ENCODE measurements at regions not wholly inside any gene's neighbourhood (a gene's known extent, or its start where the extent isn't known, plus 50 kb on each side); places are given as distances from the start of the nearest gene placed in this dataset.

GRCh38 chr5:122586351-122586750 lies 188.5 kb upstream of the SNX2 start:
- no peak for TF ChIP-seq CTCF (IDR thresholded peaks at IDR 0.05; ENCODE audit: control extremely low read depth, extremely low read depth, low read depth, missing control alignments)
- ChIA-PET CTCF (interaction anchor here (0.8 kb wide), 1 partner anchor 10 kb away, joined by 3 read pairs; no protein-coding TSS in a partner anchor), POLR2A (no interaction called here)
- DNase-seq (ENCODE audit: extremely low spot score): no peak

- ChIA-PET CTCF (no interaction called here), POLR2A (no interaction called here)
- TF ChIP-seq CTCF (IDR thresholded peaks at IDR 0.05; ENCODE audit: control extremely low read depth, extremely low read depth, low read depth, missing control alignments): no peak
- DNase-seq (ENCODE audit: extremely low spot score): no peak
Measured at GRCh38 chr5:122591828-122592227, 183.1 kb upstream of the SNX2 start.

- TF ChIP-seq CTCF (IDR thresholded peaks at IDR 0.05; ENCODE audit: control extremely low read depth, extremely low read depth, low read depth, missing control alignments): no peak
- no peak for DNase-seq (ENCODE audit: extremely low spot score)
- ChIA-PET POLR2A (no interaction called here), CTCF (no interaction called here)
Measured at GRCh38 chr5:122599000-122599399, 175.9 kb upstream of the SNX2 start.

- CTCF ChIA-PET: no interaction called here
- POLR2A ChIA-PET: no interaction called here
- no peak for TF ChIP-seq CTCF (IDR thresholded peaks at IDR 0.05; ENCODE audit: control extremely low read depth, extremely low read depth, low read depth, missing control alignments)
- no peak for DNase-seq (ENCODE audit: extremely low spot score)
Measured at GRCh38 chr5:122600924-122601323, 174.0 kb upstream of the SNX2 start.

DNA sequence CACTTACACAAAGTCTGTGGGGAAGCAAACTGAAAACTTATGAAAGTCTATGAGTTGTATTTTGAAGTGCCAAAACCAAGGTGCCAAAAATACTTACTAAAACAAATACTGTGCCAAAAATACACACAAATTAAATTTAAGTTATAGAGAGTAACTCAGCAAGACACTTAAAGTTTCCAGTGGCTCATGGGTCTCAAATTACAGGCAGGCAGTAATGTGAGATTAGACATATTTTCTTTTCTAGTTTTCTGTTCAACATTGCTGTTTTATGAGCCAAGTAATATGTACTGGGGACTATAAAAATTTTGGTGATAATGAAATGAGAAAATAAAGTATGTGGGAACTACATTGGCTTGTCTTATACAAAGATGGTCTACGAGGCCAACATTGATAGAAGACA lies 172.2 kb upstream of the SNX2 start:
- POLR2A ChIA-PET: no interaction called here
- no peak for TF ChIP-seq CTCF (IDR thresholded peaks at IDR 0.05; ENCODE audit: control extremely low read depth, extremely low read depth, low read depth, missing control alignments)
- CTCF ChIA-PET: no interaction called here
- DNase-seq (ENCODE audit: extremely low spot score): no peak

GRCh38 chr5:122605236-122605635 lies 169.6 kb upstream of the SNX2 start:
- DNase-seq (ENCODE audit: extremely low spot score): no peak
- POLR2A ChIA-PET: no interaction called here
- CTCF ChIA-PET: no interaction called here
- TF ChIP-seq CTCF (IDR thresholded peaks at IDR 0.05; ENCODE audit: control extremely low read depth, extremely low read depth, low read depth, missing control alignments): no peak

DNA sequence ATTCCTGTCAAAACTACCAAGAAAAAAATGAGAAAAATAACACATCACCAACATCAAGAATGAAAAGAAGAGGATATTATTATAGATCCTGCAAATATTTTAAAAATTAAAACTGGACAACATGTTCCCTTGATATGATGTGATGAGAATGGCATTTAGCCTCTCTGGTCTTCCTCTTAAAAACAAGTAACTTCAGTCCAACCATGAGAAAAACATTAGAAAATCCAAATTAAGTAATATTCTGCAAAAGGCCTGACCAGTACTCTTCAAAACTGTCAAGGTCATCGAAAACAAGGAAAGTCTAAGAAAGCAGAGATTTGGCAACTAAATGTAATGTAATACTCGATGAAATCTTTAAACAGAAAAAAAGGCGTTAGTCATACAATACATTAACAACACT lies 167.1 kb upstream of the SNX2 start:
- no peak for DNase-seq (ENCODE audit: extremely low spot score)
- TF ChIP-seq CTCF (IDR thresholded peaks at IDR 0.05; ENCODE audit: control extremely low read depth, extremely low read depth, low read depth, missing control alignments): no peak
- ChIA-PET POLR2A (no interaction called here), CTCF (interaction anchor here (1.2 to 1.5 kb wide), 2 partner anchors 10 to 20 kb away, joined by 3 read pairs; no protein-coding TSS in a partner anchor)

Data from GM10248 (cell line).